ENCODE measurements at regions not wholly inside any gene's neighbourhood (a gene's known extent, or its start where the extent isn't known, plus 50 kb on each side); places are given as distances from the start of the nearest gene placed in this dataset.

- no peaks in the 10 kb centered on the region for H3K9me3 Mint-ChIP-seq
- H3K4me1 Mint-ChIP-seq: no peaks in the 10 kb centered on the region
- no peak overlapping the region for H3K27ac Mint-ChIP-seq
- DNase-seq: no peak
- no peaks in the 10 kb centered on the region for H3K27me3 Mint-ChIP-seq
- CTCF ChIA-PET: no interaction called here
- no peak overlapping the region for H3K4me3 Mint-ChIP-seq
- H3K36me3 Mint-ChIP-seq: no peaks in the 10 kb centered on the region
Measured at GRCh38 chr7:49717547-49717946, 55.9 kb upstream of the VWC2 start.

GRCh38 chr7:49718760-49719159 is 54.7 kb upstream of the VWC2 start:
- no peaks in the 10 kb centered on the region for H3K36me3 Mint-ChIP-seq
- no peaks in the 10 kb centered on the region for H3K27me3 Mint-ChIP-seq
- CTCF ChIA-PET: no interaction called here
- H3K4me3 Mint-ChIP-seq: no peak overlapping the region
- H3K9me3 Mint-ChIP-seq: no peaks in the 10 kb centered on the region
- H3K27ac Mint-ChIP-seq: no peak overlapping the region
- no peak for DNase-seq
- H3K4me1 Mint-ChIP-seq: no peaks in the 10 kb centered on the region

- Mint-ChIP-seq H3K27ac (no peak overlapping the region), H3K27me3 (no peaks in the 10 kb centered on the region), H3K9me3 (no peaks in the 10 kb centered on the region), H3K36me3 (no peaks in the 10 kb centered on the region), H3K4me3 (no peak overlapping the region), H3K4me1 (no peaks in the 10 kb centered on the region)
- no peak for DNase-seq
- CTCF ChIA-PET: no interaction called here
Measured at GRCh38 chr7:49721441-49721840, 52.0 kb upstream of the VWC2 start.

Measured in activated naive CD4-positive, alpha-beta T cell treated with anti-CD3 and anti-CD28 coated beads, Interleukin-2, amount 10 ng/mL, durations not matched to agents 7 days and 5 days (primary cell).